HG03175 (cell line): ENCODE measurements at regions not wholly inside any gene's neighbourhood (a gene's known extent, or its start where the extent isn't known, plus 50 kb on each side); places are given as distances from the start of the nearest gene placed in this dataset.
"Not testable (repeated sequence)": the region's sequence is repeated elsewhere in the genome, so short reads cannot be mapped to it uniquely, and the experiment has no call there.

Experiments
- ATAC-seq: cut with Tn5 transposase; IDR thresholded peaks from one replicate; pipeline ENCODE4 v1.9.1; 2021; ENCODE audit warnings: mild to moderate bottlenecking, moderate library complexity; ENCODE audit not compliant: unreplicated experiment

GRCh38 chrX:78822157-78822690 is 74.7 kb downstream of the LPAR4 start:
- ATAC-seq = no peak

DNA sequence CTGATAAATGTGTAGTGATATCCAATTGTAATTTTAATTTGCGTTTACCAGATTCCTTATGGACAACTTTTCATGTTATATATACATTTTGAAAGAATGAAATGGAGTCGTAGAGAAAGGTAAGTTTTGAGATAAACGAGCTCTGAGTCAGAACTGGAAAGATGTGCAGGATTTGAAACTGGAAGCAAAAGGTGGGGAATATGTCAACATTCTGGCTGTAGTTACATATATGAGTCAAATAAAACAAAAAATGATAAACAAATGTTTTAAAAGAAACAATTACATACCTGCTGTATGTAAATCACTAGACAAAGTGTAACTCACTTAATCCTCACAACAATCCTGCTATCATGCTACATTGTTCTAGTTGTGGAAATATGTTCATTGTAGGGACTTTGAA is 84.0 kb downstream of the LPAR4 start:
- peak; percentile 52 for ATAC-seq

DNA sequence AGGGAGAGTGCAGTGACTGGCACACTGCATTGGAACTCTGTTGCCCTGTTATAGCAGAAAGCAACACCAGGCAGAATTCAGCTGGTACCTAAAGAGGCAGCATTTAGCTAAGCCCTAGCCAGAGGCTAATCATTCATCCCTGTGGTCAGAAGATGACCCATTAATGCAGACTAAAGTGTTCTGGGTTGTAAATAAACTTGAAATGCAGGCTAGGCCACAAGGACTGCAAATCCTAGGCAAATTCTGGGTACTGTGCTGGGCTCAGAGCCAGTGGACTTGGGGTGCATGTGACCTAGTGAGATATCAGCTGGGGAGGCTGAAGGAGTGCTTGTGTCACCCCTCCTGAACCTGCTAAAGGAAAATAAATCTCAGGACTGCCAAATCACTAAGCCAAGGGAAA is 91.2 kb downstream of the LPAR4 start:
- ATAC-seq = peak; percentile 66

DNA sequence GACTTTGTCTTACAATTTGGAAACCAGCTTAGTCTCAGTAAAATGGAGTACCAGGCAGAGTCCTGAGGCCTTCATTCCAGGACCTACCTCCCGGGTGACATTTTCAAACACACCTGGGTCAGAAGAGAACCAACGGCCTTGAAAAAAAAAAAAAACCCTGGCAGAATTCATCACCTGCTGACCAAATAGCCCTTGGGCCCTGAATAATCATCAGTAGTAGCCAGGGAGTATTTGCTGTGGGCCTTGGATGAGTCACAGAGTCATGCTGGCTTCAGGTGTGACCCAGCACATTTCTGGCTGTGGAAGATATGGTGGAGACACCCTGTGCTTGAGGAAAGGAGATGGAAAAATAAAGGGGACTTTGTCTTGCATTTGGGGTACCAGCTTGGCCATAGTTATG is 92.2 kb downstream of the LPAR4 start:
- no peak for ATAC-seq

- not testable (repeated sequence) for ATAC-seq
Measured at GRCh38 chrX:78844218-78844617, 96.7 kb downstream of the LPAR4 start.

DNA sequence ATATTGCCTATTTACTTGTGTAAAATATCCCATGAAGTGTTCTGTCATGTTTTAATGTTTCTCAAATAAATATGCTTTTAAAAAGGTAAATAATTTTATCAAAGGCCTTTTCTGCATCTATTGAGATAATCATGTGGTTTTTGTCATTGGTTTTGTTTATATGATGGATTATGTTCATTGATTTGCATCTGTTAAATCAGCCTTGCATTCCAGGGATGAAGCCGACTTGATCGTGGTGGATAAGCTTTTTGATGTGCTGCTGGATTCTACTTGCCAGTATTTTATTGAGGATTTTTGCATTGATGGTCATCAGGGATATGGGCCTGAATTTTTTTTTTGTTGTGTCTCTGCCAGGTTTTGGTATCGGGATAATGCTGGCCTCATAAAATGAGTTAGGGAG is 63.9 kb upstream of the P2RY10 start:
- not testable (repeated sequence) for ATAC-seq

DNA sequence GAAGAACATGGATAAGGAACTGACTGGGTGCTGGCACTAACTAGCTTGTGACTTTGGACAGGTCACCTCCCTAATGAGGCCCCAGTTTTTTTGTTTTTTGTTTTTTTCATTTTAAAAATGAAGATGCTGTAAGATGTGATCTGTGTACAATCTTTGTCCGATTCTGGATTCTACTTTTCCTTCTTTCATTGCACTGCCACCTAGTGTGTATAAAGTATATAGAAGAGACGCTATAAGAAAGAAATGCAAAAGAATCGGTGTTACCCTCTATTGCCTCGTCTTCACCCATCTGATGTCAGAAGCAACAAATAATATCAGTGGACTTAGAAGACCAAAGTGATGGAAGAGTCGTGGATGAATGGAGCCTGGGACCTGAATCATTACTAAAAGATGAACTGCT is 58.6 kb upstream of the P2RY10 start:
- ATAC-seq = no peak
